ENCODE measurements at regions not wholly inside any gene's neighbourhood (a gene's known extent, or its start where the extent isn't known, plus 50 kb on each side); places are given as distances from the start of the nearest gene placed in this dataset.

DNA sequence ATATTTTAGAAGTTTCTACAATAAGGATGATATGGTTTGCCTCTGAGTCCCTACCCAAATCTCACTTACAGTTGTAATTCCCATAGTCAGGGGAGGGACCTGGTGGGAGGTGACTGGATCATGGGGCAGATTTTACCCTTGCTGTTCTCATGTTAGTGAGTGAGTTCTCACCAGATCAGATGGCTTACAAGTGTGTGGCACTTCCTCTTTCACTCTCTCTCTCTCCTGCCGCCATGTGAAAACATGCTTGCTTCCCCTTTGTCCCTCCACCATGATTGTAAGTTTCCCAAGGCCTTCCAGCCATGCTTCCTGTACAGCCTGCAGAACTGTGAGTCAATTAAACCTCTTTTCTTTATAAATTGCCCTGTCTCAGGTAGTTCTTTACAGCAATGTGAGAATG lies 527.5 kb upstream of the ID4 start:
- TF ChIP-seq POLR2A (IDR thresholded peaks at IDR 0.05): no peak
- TF ChIP-seq, protein P1, sequence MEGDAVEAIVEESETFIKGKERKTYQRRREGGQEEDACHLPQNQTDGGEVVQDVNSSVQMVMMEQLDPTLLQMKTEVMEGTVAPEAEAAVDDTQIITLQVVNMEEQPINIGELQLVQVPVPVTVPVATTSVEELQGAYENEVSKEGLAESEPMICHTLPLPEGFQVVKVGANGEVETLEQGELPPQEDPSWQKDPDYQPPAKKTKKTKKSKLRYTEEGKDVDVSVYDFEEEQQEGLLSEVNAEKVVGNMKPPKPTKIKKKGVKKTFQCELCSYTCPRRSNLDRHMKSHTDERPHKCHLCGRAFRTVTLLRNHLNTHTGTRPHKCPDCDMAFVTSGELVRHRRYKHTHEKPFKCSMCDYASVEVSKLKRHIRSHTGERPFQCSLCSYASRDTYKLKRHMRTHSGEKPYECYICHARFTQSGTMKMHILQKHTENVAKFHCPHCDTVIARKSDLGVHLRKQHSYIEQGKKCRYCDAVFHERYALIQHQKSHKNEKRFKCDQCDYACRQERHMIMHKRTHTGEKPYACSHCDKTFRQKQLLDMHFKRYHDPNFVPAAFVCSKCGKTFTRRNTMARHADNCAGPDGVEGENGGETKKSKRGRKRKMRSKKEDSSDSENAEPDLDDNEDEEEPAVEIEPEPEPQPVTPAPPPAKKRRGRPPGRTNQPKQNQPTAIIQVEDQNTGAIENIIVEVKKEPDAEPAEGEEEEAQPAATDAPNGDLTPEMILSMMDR (IDR thresholded peaks at IDR 0.05): no peak
